Osteoblast (primary cell): ENCODE measurements at regions not wholly inside any gene's neighbourhood (a gene's known extent, or its start where the extent isn't known, plus 50 kb on each side); places are given as distances from the start of the nearest gene placed in this dataset.
"Not testable (repeated sequence)": the region's sequence is repeated elsewhere in the genome, so short reads cannot be mapped to it uniquely, and the experiment has no call there.

Experiments used
- DNase-seq: peaks from one replicate; pipeline ENCODE4 v3.0.0; 2011; ENCODE audit warnings: low spot score, mixed read lengths; ENCODE audit not compliant: insufficient read length; ENCODE audit errors: missing footprints
- H2AFZ ChIP-seq: 2 replicates; pipeline ENCODE4 v1.6.0; 2011; ENCODE audit warnings: mild to moderate bottlenecking, low read length
- H3K27ac ChIP-seq: 2 replicates; pipeline ENCODE4 v1.5.1; 2011; ENCODE audit warnings: mild to moderate bottlenecking, low read depth, low read length, moderate library complexity
- H3K27me3 ChIP-seq: 2 replicates; pipeline ENCODE4 v1.6.0; 2012; ENCODE audit warnings: mild to moderate bottlenecking, control low read depth, inconsistent platforms, low read length, moderate library complexity; ENCODE audit not compliant: insufficient read depth
- H3K36me3 ChIP-seq: 2 replicates; pipeline ENCODE4 v1.5.1; 2011; ENCODE audit warnings: mild to moderate bottlenecking, low read length, control low read depth, moderate library complexity; ENCODE audit not compliant: insufficient read depth
- H3K4me1 ChIP-seq: 2 replicates; pipeline ENCODE4 v1.5.1; 2011; ENCODE audit warnings: mild to moderate bottlenecking, low read length, control low read depth, moderate library complexity; ENCODE audit not compliant: insufficient read depth
- H3K4me2 ChIP-seq: 2 replicates; pipeline ENCODE4 v1.6.0; 2011; ENCODE audit warnings: mild to moderate bottlenecking, low read length; ENCODE audit not compliant: insufficient read depth
- H3K4me3 ChIP-seq: fragments of 200-600 bp; sonication (generic); 3 replicates; pipeline ENCODE4 v1.5.1; 2012; ENCODE audit warnings: mild to moderate bottlenecking, low read length, inconsistent platforms; ENCODE audit not compliant: insufficient read depth
- H3K79me2 ChIP-seq: 2 replicates; pipeline ENCODE4 v1.6.0; 2012; ENCODE audit warnings: mild to moderate bottlenecking, low read length, control low read depth, inconsistent platforms; ENCODE audit not compliant: insufficient read depth
- H3K9me3 ChIP-seq: 2 replicates; pipeline ENCODE4 v1.5.1; 2011; ENCODE audit warnings: low read depth, low read length, control low read depth
- H4K20me1 ChIP-seq: 2 replicates; pipeline ENCODE4 v1.6.0; 2012; ENCODE audit warnings: mild to moderate bottlenecking, low read length, control low read depth; ENCODE audit not compliant: insufficient read depth
- TF ChIP-seq, protein P1 (sequence below): IDR thresholded peaks from 2 replicates; pipeline ENCODE4 v1.5.1; 2011; ENCODE audit warnings: mild to moderate bottlenecking, low read depth, low read length, moderate library complexity; ENCODE audit errors: extremely low read depth

DNA sequence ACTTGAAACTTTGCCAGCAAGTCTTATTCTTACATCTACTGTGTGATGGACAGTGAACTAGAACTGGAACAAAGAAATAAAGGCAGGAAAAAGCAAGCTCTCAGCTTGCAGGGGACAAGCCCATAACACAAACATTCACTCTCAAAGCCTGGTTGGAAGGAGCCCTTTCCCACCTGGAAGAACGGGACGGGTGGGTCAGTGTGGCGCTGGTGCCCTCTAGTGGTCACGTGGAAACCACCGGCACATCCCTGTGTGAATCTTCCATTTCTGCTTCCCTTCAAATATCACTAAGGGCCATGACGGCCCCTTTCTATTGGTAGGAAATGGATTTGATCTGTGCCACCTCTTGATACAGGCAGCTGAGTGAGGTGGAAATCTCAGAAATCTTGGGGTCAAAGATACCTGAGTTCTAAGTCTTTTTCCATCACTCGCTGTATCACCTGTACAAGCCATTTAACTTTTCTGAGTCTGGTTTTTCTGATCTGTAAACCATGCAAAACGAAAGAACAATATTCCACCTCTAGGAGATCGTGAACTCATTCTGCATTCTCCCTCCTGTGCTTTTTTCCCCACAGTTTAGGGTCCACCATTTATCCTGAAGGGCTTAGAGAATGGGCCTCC lies 211.6 kb downstream of the MSX2 start:
- H3K79me2 ChIP-seq: no peaks in the 10 kb centered on the region
- H4K20me1 ChIP-seq: no peaks in the 10 kb centered on the region
- H3K4me3 ChIP-seq: no peak overlapping the region
- TF ChIP-seq, protein P1, sequence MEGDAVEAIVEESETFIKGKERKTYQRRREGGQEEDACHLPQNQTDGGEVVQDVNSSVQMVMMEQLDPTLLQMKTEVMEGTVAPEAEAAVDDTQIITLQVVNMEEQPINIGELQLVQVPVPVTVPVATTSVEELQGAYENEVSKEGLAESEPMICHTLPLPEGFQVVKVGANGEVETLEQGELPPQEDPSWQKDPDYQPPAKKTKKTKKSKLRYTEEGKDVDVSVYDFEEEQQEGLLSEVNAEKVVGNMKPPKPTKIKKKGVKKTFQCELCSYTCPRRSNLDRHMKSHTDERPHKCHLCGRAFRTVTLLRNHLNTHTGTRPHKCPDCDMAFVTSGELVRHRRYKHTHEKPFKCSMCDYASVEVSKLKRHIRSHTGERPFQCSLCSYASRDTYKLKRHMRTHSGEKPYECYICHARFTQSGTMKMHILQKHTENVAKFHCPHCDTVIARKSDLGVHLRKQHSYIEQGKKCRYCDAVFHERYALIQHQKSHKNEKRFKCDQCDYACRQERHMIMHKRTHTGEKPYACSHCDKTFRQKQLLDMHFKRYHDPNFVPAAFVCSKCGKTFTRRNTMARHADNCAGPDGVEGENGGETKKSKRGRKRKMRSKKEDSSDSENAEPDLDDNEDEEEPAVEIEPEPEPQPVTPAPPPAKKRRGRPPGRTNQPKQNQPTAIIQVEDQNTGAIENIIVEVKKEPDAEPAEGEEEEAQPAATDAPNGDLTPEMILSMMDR: peak; percentile 91
- peak; percentile 70 for DNase-seq
- H3K36me3 ChIP-seq: no peaks in the 10 kb centered on the region
- no peak overlapping the region for H3K4me2 ChIP-seq
- no peaks in the 10 kb centered on the region for H3K4me1 ChIP-seq
- no peaks in the 10 kb centered on the region for H3K27me3 ChIP-seq
- no peak overlapping the region for H3K27ac ChIP-seq
- H2AFZ ChIP-seq: no peak overlapping the region
- H3K9me3 ChIP-seq: no peaks in the 10 kb centered on the region

DNA sequence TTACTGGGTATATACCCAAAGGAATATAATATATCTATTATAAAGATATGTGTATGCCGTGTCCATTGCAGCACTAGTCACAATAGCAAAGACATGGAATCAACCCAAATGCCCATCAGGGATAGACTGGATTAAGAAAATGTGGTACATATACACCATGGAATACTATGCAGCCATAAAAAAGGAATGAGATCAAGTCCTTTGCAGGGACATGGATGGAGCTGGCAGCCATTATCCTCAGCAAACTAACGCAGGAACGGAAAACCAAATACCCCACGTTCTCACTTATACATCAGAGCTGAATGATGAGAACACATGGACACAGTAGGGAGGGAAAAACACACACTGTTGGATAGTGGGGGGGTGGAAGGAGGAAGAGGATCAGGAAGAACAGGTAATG lies 206.7 kb downstream of the MSX2 start:
- H3K27ac ChIP-seq, H3K27me3 ChIP-seq, H3K4me2 ChIP-seq, H4K20me1 ChIP-seq, H3K4me1 ChIP-seq, H2AFZ ChIP-seq, H3K36me3 ChIP-seq, H3K79me2 ChIP-seq, H3K4me3 ChIP-seq, DNase-seq, H3K9me3 ChIP-seq: not testable (repeated sequence)

DNA sequence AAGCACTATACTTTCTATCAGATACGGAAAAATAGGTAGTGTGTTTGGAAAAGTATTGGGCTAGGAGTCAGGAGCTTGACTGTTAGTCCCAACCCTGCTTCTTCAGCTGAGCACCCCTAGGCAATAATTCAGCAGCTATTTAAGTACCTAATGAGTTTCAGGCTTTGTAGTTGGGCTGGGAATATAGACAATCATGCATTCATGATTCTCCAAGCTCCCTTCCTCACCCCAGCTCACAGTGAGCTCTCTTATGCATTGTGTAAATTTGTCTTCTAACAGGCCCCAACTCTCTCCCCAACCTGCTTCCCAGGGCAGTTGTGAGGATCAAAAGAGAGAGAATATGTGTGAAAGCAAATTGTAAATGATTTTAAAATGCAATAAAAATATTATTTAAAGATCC lies 201.2 kb downstream of the MSX2 start:
- Histone ChIP-seq H3K4me2 (no peak overlapping the region), H3K27me3 (no peaks in the 10 kb centered on the region), H2AFZ (no peak overlapping the region), H3K4me1 (no peaks in the 10 kb centered on the region), H4K20me1 (no peaks in the 10 kb centered on the region), H3K36me3 (no peaks in the 10 kb centered on the region), H3K79me2 (no peaks in the 10 kb centered on the region), H3K4me3 (no peak overlapping the region), H3K9me3 (no peaks in the 10 kb centered on the region), H3K27ac (no peak overlapping the region)
- TF ChIP-seq, protein P1: no peak
- no peak for DNase-seq

DNA sequence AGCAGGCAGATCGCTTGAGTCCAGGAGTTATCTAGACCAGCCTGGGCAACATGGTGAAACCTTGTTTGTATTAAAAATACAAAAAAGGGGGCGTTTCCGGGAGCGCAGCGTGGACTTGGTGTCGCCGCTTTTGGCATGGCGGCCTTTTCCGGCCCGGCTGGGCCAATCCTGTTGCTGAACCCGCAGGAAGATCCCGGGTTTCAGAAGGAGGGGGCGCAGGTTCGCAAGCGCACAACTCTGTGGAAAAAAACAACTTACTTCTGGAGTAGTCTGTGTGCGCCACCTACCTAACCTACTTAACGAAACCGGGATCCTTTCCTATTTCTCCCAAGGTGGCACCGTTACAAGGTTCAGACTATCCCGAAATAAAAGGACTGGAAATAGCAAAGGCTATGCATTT lies 198.6 kb downstream of the MSX2 start:
- DNase-seq: no peak
- Histone ChIP-seq H3K36me3 (no peaks in the 10 kb centered on the region), H3K4me1 (no peaks in the 10 kb centered on the region), H3K79me2 (no peaks in the 10 kb centered on the region), H3K9me3 (no peaks in the 10 kb centered on the region), H4K20me1 (no peaks in the 10 kb centered on the region), H3K27ac (no peak overlapping the region), H3K27me3 (no peaks in the 10 kb centered on the region), H3K4me3 (no peak overlapping the region), H2AFZ (no peak overlapping the region), H3K4me2 (no peak overlapping the region)
- TF ChIP-seq, protein P1: no peak
